ENCODE measurements at regions not wholly inside any gene's neighbourhood (a gene's known extent, or its start where the extent isn't known, plus 50 kb on each side); places are given as distances from the start of the nearest gene placed in this dataset.

GRCh38 chr4:71277353-71277752, 61.5 kb upstream of the SLC4A4 start:
- TF ChIP-seq CTCF (IDR thresholded peaks at IDR 0.05; ENCODE audit: low read depth, low read length, missing control alignments): no peak
- no peak for DNase-seq (ENCODE audit: low read depth)
- H3K4me3 ChIP-seq (ENCODE audit: low read depth, low read length): no peak overlapping the region

- no peak for DNase-seq (ENCODE audit: low read depth)
- no peak overlapping the region for H3K4me3 ChIP-seq (ENCODE audit: low read depth, low read length)
- TF ChIP-seq CTCF (IDR thresholded peaks at IDR 0.05; ENCODE audit: low read depth, low read length, missing control alignments): no peak
Observed at GRCh38 chr4:71283642-71284257, 55.1 kb upstream of the SLC4A4 start.

GRCh38 chr4:71287305-71287704, 51.5 kb upstream of the SLC4A4 start:
- no peak overlapping the region for H3K4me3 ChIP-seq (ENCODE audit: low read depth, low read length)
- TF ChIP-seq CTCF (IDR thresholded peaks at IDR 0.05; ENCODE audit: low read depth, low read length, missing control alignments): no peak
- no peak for DNase-seq (ENCODE audit: low read depth)

GRCh38 chr4:71288875-71289274, 49.9 kb upstream of the SLC4A4 start:
- no peak for TF ChIP-seq CTCF (IDR thresholded peaks at IDR 0.05; ENCODE audit: low read depth, low read length, missing control alignments)
- no peak for DNase-seq (ENCODE audit: low read depth)
- no peak overlapping the region for H3K4me3 ChIP-seq (ENCODE audit: low read depth, low read length)

All from GM12864 (cell line).